ENCODE measurements at regions not wholly inside any gene's neighbourhood (a gene's known extent, or its start where the extent isn't known, plus 50 kb on each side); places are given as distances from the start of the nearest gene placed in this dataset.

DNA sequence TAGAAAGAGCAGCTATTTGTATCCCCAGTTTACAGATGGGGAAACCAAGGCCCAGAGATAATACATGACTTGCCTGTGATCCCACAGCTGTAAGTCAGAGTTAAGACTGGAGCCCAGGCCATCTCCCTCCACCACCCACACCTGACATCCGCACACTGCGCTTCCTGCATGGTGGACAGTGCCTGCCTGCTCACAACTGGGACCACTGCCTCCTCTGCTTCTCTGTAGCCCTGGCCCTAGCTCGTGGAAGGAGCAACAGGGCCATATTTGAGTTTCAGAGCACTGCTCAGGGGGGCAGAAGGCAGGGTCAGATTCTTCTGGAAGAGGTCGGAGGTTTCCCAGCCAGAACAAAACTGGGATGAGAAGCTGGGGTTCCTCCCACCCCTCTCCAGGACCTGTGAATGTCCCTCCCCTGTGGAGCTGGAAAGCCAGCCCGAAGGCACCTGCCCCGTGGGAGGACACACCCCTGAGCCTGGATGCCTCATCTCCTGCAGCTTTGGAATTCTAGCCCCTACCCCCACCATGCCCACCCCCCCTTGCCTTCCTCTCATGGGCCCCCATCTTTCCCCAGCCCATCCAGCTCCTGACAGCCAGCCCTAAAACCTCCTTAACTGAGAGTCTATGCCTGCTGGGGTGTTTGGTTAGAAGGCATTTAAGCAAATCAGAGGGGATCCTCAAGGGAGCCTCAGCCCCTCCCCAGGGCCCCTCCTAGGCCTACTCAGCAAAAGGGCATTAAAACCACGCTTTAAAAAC lies 100.1 kb downstream of the TPRA1 start:
- in situ Hi-C loops (cut with HindIII; ENCODE audit: low pct_ligation_motif_present, low sequenced_read_pairs): no loop called here
- no peak for DNase-seq
- H3K27me3 ChIP-seq (replicated peaks): no peaks in the 10 kb centered on the region
- TF ChIP-seq, protein P1, sequence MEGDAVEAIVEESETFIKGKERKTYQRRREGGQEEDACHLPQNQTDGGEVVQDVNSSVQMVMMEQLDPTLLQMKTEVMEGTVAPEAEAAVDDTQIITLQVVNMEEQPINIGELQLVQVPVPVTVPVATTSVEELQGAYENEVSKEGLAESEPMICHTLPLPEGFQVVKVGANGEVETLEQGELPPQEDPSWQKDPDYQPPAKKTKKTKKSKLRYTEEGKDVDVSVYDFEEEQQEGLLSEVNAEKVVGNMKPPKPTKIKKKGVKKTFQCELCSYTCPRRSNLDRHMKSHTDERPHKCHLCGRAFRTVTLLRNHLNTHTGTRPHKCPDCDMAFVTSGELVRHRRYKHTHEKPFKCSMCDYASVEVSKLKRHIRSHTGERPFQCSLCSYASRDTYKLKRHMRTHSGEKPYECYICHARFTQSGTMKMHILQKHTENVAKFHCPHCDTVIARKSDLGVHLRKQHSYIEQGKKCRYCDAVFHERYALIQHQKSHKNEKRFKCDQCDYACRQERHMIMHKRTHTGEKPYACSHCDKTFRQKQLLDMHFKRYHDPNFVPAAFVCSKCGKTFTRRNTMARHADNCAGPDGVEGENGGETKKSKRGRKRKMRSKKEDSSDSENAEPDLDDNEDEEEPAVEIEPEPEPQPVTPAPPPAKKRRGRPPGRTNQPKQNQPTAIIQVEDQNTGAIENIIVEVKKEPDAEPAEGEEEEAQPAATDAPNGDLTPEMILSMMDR (IDR thresholded peaks at IDR 0.05; ENCODE audit: low read depth, low read length, missing control alignments): no peak
- no peak overlapping the region for H3K27ac ChIP-seq
- H3K4me3 ChIP-seq (ENCODE audit: low read depth, low read length): no peak overlapping the region
- no peaks in the 10 kb centered on the region for H3K36me3 ChIP-seq (replicated peaks)

DNA sequence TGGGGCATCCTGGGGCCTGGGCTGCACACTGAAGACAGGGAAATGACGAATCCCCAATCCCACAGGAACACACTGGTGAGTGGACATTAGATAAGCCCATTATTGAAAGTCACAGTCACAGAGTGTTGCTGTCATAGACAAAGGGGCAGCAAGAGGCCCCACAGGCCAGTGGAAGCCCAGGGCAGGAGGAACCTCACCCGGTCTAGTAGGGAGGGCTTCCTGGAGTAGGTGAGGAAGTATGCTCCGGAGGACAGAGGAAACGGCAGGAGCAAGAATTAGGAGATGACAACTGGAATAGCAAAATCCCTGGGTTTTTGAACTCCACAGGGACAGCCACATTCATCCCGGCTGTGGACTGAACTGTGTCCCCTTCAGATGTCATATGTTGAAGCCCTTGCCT lies 101.2 kb downstream of the TPRA1 start:
- no peak for DNase-seq
- TF ChIP-seq, protein P1 (IDR thresholded peaks at IDR 0.05; ENCODE audit: low read depth, low read length, missing control alignments): no peak
- Histone ChIP-seq H3K27ac (no peak overlapping the region), H3K27me3 (replicated peaks) (no peaks in the 10 kb centered on the region), H3K4me3 (ENCODE audit: low read depth, low read length) (no peak overlapping the region), H3K36me3 (replicated peaks) (no peaks in the 10 kb centered on the region)
- in situ Hi-C loops (cut with HindIII; ENCODE audit: low pct_ligation_motif_present, low sequenced_read_pairs): no loop called here

GRCh38 chr3:127488740-127489139 lies 101.8 kb downstream of the TPRA1 start:
- in situ Hi-C loops (cut with HindIII; ENCODE audit: low pct_ligation_motif_present, low sequenced_read_pairs): no loop called here

DNA sequence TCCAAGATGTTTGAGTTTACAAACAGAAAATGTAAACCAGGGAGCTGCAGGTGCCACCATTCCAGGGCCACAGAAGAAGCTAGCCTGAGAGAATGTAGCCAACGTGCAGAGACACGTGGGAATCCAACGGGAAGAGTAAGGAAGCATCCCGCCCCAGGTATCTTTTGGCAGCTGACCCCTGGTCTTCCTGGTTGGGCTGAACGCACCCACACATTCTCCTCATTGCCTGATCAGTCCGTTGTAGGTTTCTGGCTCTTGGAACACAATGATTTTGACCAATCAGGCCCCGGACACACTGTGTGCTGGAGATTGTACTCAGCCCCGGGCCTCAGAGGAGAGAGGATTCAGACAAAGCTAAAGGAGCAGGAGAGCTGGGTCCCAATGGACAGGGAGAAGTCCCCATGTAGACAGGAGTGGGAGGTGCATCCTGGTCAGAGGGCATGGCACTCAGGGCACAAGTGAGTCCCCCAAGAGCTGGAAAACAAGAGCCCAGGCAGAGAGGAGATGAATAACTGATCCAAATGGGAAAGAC lies 102.3 kb downstream of the TPRA1 start:
- H3K4me3 ChIP-seq (ENCODE audit: low read depth, low read length): no peak overlapping the region
- in situ Hi-C loops (cut with HindIII; ENCODE audit: low pct_ligation_motif_present, low sequenced_read_pairs): no loop called here
- H3K27ac ChIP-seq: no peak overlapping the region
- TF ChIP-seq, protein P1 (IDR thresholded peaks at IDR 0.05; ENCODE audit: low read depth, low read length, missing control alignments): no peak
- H3K27me3 ChIP-seq (replicated peaks): no peaks in the 10 kb centered on the region
- no peaks in the 10 kb centered on the region for H3K36me3 ChIP-seq (replicated peaks)
- DNase-seq: no peak

More at GRCh38 chr3:127488740-127489139, 101.8 kb downstream of the TPRA1 start:
- H3K4me3 ChIP-seq (ENCODE audit: low read depth, low read length): no peak overlapping the region
- H3K27ac ChIP-seq: no peak overlapping the region
- DNase-seq: no peak
- H3K27me3 ChIP-seq (replicated peaks): no peaks in the 10 kb centered on the region
- TF ChIP-seq, protein P1 (IDR thresholded peaks at IDR 0.05; ENCODE audit: low read depth, low read length, missing control alignments): no peak
- no peaks in the 10 kb centered on the region for H3K36me3 ChIP-seq (replicated peaks)

DNA sequence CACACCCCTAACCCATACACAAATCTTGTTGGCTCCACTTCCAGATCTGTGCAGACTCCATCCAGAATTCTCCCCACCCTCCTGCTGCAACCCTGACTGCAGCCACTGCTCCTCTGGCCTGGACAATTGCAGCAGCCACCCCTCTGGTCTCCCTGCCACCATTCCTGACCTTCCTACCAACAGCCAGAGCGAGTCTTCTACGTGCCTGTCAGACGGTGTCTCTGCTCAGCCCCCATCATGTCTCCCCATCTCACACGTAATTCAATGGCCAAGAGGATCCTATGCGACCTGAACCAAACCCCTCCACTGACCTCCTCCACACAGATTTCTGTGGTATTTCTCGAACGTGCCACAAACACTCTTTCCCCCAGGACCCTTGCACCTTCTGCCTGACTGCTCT lies 103.3 kb downstream of the TPRA1 start:
- no peaks in the 10 kb centered on the region for H3K36me3 ChIP-seq (replicated peaks)
- no peak overlapping the region for H3K4me3 ChIP-seq (ENCODE audit: low read depth, low read length)
- no peak overlapping the region for H3K27ac ChIP-seq
- in situ Hi-C loops (cut with HindIII; ENCODE audit: low pct_ligation_motif_present, low sequenced_read_pairs): no loop called here
- TF ChIP-seq, protein P1 (IDR thresholded peaks at IDR 0.05; ENCODE audit: low read depth, low read length, missing control alignments): no peak
- H3K27me3 ChIP-seq (replicated peaks): no peaks in the 10 kb centered on the region
- DNase-seq: no peak
